Loucy (cell line): ENCODE measurements at regions not wholly inside any gene's neighbourhood (a gene's known extent, or its start where the extent isn't known, plus 50 kb on each side); places are given as distances from the start of the nearest gene placed in this dataset.

ENCODE experiments used
- CTCF ChIP-seq: fragments of 200-600 bp; sonication (generic); conservative IDR thresholded peaks from 2 replicates; pipeline ENCODE4 v1.5.1; 2014; ENCODE audit warnings: mild to moderate bottlenecking, antibody characterized with exemption, low read length
- EZH2phosphoT487 ChIP-seq: fragments of 200-600 bp; IDR thresholded peaks from 2 replicates; pipeline ENCODE4 v1.6.1; 2018; ENCODE audit warnings: antibody characterized with exemption, mild to moderate bottlenecking, moderate library complexity, borderline replicate concordance

DNA sequence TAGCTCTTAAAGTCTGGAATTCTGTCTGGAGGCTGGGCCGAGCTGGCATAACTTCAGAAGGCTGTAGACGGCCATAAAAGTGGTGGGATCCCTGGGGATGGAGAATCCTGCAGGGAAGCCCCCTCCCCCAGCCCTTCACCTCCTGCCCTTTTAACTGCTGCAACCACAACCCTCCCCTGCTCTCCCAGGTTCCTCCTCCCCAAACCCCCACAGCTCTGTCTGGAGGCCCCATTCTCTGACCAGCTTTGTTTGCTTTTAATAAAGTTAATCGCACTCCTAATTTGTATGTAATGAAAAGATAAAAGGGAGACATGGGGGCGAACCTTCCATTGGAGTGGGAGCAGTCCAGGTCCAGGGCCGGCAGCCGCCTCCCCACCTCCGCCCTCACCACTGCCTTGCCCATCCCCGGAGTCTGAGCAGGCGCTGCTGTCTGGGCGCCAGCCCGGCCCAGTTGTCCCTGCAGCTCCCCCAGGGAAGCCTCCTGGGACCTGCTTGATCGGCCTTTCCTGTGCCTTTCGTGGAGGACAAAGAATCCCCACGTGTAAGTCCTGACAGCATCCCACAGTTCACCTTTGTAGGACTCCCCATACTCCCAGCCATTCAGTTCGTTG, 84.3 kb downstream of the PJA1 start:
- TF ChIP-seq CTCF (no peak), EZH2phosphoT487 (no peak)
